ENCODE measurements at regions not wholly inside any gene's neighbourhood (a gene's known extent, or its start where the extent isn't known, plus 50 kb on each side); places are given as distances from the start of the nearest gene placed in this dataset.

GRCh38 chr18:54532222-54532621 lies 58.8 kb upstream of the DYNAP start:
- DNase-seq (ENCODE audit: low read depth in 3 of 3) = no peak

- DNase-seq (ENCODE audit: low read depth in 3 of 3) = no peak
Observed at GRCh38 chr18:54532962-54533361, 58.1 kb upstream of the DYNAP start.
